ENCODE measurements at regions not wholly inside any gene's neighbourhood (a gene's known extent, or its start where the extent isn't known, plus 50 kb on each side); places are given as distances from the start of the nearest gene placed in this dataset.

DNA sequence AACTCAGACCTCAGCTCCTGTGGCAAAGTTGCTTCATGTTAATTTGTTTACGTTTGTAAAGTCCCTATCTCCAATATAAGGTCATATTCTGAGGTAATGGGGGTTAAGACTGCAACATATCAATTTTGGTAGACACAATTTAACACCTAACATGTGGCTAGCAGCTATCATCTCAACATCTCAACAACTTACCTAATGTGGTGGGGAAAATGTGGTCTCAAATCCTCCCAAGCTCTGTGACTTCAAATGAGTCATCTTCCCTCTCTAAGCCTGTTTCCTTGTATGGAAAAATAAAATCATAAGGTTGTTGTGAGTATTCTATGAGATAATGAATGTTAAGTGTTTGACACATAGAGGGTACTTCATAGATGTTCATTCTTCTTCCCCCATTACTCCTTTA is 443.3 kb downstream of the CDK5RAP2 start:
- DNase-seq (ENCODE audit: low read depth in 3 of 3), result no peak

DNA sequence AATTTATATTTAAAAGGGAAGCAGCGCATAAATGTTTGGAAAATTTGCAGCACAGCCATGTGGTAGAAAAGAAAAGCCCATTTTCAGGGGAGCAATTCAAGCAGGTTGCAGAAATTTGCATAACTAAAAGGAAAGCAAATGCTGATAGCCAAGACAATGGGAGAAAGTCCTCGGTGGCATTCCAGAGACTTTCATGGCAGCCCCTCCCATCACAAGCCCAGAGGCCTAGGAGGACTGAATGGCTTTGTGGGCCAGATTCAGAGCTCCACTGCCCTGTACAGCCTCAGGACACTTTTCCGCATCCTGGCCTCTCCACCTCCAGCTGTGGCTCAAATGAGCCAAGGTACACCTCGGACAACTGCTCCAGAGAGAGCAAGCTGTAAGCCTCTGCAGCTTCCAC is 462.9 kb downstream of the CDK5RAP2 start:
- DNase-seq (ENCODE audit: low read depth in 3 of 3), result no peak

DNA sequence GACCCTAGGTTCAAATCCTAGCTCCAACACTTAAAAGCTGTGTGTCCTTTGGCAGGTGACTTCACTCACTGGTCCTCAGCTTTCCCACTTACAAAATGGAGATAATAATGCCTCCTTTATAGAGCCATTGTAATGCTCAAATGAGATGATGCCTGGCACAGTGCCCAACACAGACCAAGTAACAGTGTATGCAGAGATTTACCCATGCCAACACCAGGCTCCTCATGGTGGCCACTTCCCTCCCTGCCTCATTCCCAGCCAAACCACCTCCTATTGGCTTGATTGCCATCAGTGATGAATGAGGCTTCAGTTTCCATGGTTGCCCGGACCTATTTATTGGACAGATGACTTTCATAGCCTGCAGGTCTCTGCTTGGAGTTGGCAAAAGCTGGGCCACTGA is 469.4 kb downstream of the CDK5RAP2 start:
- DNase-seq (ENCODE audit: low read depth in 3 of 3), result no peak

DNA sequence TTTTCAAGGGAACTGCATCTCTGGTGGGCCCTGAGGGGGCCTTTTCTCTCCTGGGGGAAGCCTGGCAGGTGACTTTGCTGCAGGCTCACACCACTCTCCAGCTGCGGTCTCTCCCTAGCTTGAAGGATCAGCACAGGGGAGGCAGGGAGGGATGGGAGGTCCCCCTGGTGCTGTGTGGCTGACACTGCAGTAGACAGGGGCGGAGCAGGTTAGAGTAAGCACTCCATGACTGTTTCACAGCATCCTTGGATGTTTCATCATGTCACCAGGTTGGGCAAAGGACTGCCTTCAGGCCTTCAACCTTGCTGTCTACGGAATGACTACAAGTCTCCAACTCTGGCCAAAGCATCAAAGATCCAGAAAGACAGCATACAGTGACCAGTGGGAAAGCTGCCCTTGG is 470.7 kb downstream of the CDK5RAP2 start:
- DNase-seq (ENCODE audit: low read depth in 3 of 3), result no peak

DNA sequence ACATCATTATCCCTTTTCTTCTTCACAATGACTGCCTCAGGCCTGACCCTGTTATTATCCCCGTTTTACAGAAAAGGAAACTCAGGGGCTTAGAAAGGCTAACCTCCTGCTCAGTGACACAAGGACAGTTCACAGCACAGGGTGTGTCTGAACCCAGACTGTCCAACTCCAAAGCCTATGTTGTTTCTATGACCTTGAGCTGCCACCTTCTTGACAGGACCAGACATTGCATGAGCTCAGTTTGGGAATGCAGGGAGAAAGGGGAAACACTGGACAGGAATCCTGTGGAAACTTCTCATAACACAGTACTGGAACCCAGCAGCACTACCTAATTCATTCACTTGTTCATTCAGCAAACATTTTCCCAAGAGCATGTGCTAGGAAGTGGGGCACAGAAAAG is 472.8 kb downstream of the CDK5RAP2 start:
- DNase-seq (ENCODE audit: low read depth in 3 of 3), result no peak

DNA sequence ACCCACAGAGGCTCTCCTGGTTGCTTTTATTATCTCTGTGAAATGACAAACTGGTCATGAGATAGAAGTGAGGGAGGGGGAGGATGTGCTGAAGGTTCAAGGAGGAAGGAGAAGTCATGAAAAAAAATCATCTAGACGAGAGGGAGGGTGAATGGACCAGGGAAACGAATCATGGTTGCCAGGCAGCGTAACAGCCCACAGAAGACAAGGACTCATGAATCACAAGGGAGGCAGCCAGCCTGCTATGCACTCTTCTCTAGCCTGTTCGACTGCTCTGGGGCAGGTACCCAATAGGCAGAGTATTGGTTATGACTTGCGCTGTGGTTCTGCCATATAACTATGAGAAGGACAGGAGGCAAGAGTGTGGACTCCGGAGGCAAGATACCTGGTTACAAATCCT is 475.2 kb downstream of the CDK5RAP2 start:
- DNase-seq (ENCODE audit: low read depth in 3 of 3), result no peak

DNA sequence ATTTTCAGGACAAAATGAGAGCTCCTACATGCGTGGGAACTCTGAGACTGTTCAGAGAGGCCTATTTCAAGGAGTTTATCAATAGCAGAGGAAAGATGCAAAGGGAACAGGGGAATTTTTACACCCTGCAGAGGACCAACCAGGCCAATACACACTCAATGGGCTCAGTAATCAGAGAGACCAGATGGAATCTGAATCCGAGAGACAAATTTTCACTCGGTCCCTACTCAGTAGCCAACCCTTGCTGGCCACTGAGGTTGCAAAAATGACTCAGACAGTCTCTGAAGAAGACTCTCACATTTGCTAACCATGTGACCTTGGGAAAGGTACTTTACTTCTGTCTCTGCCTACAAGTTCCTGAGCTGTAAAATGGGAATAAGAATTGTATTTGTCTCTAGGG is 479.4 kb downstream of the CDK5RAP2 start:
- DNase-seq (ENCODE audit: low read depth in 3 of 3), result no peak

DNA sequence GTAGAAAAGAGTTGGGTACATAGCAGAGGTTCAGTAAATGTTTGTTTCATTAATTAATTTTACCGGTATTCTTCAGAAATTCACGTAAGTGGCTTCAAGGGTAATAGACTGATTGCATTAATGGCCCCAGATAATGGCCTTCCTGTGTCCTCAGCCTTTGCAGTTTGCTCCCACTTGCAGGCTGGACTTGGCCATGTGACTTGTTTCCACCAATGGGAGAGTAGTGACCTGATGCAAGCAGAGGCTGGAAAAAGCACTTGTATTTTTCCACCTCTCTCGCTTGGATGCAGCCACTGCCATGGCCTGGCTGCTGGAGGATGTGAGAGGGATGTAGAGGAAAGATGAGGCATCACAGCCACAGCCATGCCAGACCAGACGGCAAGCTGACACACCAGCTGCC is 480.9 kb downstream of the CDK5RAP2 start:
- no peak for DNase-seq (ENCODE audit: low read depth in 3 of 3)

DNA sequence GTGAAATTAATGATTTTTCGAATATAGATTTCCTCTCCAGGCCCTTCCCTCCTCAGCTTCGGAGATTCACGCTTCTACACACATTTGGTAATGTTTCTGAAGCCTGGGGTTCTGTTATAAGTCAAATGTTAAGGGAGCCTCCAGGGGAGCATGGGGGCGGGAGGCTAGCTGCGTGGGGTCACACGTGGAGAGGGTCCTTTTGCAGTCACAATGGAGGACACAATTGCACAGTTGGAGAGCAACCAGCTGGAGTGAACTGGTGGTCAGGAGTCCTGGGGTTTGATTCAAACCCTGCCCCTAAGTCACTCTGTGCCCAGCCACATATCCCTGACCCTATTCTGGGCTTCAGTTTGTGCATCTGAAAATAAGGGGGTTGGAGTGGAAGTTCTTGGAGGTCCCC is 481.4 kb downstream of the CDK5RAP2 start:
- DNase-seq (ENCODE audit: low read depth in 3 of 3), result no peak

DNA sequence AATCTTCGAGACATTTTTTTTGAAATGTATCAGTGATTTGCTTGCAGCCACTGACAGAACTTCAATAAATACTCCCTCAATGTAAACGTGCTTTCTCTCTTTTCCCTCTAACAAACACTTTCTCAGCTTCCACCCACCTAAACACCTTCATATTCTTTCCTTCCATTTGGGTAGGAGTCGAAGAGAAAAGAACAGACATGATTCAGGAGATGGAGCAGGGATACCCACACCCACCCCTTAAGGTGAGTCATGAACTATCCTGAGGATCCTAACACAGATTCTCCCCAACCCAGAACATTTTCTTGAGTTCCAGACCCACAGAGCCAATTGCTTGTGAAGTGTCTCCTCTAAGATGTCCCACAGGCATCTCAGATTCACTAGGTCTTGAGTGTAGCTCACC is 488.8 kb downstream of the CDK5RAP2 start:
- DNase-seq (ENCODE audit: low read depth in 3 of 3), result no peak

DNA sequence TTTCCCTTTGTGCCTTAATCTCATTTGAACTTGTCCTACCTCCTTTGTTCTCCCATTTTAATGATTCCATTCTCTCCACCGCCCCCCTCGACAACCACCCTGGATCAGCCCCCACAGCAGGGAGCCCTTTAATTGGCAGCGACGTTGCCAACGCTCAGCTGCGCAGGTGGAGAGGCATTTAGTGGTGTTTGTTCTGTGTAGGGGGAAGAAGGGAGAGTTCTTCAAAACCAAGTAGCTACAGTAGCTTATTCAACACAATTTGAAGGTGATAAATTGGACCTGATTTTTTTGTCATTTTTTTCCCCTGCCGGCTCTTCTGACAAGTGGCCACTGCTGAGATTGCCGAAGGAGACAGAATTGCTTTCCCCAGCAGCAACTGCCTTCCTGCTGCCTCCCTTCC is 499.1 kb downstream of the CDK5RAP2 start:
- no peak for DNase-seq (ENCODE audit: low read depth in 3 of 3)

DNA sequence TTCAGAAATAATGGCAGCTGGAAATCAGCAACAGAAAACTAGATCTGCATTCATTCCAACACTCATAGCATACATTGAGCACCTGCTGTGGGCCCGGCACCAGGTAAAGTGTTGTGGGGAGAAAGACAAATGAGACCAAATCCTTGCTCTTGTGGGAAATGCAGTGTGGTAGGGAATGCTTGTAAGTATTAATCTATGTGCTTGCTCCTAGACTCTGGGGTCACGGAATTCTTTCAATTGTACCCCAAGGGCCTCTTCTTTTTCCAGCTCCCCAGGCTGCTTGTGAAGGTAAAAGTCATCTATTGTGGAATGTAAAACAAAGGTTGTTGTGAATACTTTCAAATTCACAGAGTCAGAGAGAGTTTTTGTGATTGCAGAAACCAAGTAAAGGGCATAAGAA is 501.9 kb downstream of the CDK5RAP2 start:
- no peak for DNase-seq (ENCODE audit: low read depth in 3 of 3)

DNA sequence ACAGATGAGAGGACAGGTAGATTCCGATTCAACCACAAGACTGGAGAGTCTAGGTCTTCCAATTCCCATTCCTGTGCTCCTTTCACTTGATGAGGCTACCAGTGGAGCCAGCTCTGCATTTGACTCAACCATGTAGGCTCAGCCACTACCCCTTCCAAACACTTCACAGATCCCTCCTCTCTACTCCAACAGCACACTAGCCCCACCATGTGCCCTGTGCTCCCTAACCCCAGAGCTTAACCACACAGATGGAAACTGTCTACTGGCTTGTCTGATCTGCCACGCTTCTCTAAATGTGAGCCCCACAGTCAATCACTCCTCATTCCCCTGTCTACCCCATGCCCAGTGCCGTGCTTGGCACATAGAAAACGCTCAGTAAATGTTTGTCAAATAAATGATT is 508.2 kb downstream of the CDK5RAP2 start:
- DNase-seq (ENCODE audit: low read depth in 3 of 3), result no peak

DNA sequence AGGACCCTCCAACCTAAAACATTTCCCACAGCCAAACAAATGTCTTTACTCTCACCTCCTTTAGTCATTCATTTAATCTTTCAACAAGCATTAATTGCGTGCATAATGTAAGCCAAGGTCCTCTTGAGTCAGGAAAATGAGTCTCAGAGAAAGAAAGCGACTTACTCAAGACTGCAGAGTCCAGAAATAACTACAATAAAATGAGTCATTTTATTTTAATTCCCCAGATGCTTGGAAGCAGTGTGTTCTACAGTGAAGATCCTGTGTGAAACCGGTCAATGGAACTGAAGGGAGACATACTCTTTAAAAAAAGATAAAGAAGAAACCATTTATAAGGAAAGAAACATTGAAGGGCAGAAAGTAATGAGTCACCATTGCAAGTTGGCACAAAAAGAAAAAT is 513.7 kb downstream of the CDK5RAP2 start:
- DNase-seq (ENCODE audit: low read depth in 3 of 3), result no peak

DNA sequence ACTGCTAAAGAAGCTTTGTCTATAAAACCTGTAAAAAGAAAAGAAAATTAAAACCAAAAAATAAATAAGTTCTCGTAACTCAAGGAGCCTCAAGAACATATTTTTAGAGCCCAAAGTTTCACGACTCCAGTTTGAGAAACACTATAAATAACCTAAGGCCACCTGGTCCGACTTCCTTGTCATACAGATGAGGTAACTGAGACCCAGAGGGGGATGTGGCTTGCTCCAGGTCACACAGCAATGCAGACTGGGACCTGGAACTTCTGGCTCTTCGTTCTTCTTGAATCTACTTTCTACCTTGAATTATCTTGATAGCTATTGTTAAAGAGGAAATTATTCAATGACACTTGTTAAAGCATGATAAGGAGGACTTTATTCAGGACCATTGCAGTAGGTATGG is 514.8 kb downstream of the CDK5RAP2 start:
- no peak for DNase-seq (ENCODE audit: low read depth in 3 of 3)

DNA sequence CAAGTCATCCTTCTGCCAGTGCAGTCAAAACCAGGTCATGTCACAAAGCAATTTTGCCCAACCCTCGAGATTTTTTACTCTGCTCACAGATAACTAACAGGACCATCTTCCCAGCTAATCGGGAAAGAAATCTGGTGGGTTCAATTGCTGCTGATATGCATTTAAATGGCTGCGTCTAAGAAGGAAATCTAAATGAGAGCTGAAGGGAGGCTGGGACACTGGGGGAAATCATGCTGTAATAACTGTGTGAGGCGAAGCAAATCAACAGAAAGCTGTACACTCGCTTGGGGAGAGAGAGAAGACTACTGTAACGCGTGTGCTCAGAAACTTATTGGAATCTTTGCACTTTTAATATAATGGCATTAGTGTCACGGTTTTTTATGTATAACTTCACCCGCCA is 535.0 kb downstream of the CDK5RAP2 start:
- DNase-seq (ENCODE audit: low read depth in 3 of 3), result no peak

DNA sequence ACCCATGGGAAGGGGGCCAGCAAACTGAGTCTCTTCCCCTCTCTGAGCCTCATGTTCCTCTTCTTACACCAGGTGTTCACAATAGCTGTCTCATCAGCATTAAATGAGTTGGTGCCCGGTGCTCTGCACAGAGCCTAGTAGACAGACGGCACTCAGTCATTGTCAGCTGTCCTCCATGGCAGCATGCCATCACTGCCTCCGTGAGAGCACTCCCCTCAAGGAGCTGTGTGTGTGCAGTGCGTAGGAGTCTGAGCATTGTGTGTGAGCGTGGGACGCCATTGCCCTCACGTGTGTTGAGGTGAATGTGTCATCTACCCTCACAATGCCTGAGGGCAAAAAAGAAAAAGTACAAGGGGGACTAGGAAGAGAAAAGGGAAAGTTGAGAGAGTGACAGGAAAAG is 536.5 kb downstream of the CDK5RAP2 start:
- DNase-seq (ENCODE audit: low read depth in 3 of 3), result no peak

DNA sequence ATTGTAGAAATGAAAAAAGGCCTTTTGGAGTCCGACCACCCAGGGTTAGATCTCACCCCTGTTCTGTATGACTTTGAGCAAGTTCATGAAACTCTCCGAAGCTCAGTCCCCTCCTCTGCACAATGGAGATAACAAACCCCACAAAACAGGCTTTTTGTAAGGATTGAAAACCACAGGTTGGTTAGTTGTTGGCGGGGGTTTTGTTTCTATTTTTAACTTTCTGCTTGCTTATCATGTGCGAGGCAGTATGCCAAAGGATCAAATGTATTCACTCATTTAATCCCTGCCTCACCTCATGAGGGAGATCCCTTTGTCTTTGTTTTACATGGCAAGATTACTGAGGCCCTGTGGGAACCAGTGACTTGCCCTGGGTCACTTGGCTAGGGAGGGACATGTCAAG is 539.1 kb downstream of the CDK5RAP2 start:
- DNase-seq (ENCODE audit: low read depth in 3 of 3), result no peak

DNA sequence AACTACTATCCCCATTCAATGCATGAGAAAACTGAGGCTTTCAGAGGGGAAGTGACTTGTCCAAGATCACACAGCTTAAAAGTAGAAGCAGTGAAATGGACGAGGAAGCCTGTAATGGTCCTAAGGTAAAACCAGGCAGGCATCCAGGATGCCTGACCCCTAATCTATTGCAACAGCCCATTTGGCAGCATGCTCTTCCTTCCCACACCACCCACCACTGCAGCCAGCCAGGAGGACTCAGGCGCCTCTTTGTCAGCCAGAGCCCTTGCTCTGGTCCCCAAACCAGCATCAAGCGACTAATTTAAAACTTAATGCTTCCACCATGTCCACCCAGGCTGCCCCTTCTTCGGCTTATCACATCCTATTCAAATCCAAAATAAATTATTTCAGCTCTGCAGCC is 541.6 kb downstream of the CDK5RAP2 start:
- no peak for DNase-seq (ENCODE audit: low read depth in 3 of 3)

DNA sequence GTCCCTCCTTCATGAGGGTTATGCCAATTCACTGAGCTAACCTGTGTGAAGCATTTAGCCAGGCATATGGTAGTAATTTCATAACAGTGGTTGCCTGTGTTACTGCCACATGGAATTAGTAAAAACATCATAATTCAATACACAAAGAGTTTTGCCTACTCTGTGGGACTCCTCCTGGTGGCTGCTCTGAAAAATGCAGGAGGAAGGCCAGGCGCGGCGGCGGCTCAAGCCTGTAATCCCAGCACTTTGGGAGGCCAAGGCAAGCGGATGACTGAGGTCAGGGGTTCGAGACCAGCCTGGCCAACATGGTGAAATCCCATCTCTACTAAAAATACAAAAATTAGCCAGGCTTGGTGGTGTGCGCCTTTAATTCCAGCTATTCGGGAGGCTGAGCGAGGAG is 547.3 kb downstream of the CDK5RAP2 start:
- no peak for DNase-seq (ENCODE audit: low read depth in 3 of 3)

DNA sequence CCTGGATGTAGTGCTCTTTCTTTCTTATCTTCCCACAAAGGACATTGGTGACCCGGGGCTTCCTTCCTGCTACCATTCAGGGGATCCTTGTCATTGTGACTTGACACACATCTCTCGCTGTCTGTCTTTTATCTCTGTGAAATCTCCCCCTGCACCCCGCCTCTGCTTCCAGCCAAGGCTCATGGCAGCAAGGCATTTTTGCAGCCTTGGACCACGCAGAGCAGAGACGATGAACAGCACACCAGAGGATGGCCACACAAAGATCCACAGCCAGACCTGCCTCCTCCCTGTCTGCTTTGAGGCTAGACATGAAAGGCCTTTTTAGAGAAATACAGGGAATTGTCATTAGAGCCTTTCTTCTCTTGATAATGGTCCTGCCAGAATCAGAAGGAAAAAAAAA is 549.1 kb downstream of the CDK5RAP2 start:
- DNase-seq (ENCODE audit: low read depth in 3 of 3), result no peak

DNA sequence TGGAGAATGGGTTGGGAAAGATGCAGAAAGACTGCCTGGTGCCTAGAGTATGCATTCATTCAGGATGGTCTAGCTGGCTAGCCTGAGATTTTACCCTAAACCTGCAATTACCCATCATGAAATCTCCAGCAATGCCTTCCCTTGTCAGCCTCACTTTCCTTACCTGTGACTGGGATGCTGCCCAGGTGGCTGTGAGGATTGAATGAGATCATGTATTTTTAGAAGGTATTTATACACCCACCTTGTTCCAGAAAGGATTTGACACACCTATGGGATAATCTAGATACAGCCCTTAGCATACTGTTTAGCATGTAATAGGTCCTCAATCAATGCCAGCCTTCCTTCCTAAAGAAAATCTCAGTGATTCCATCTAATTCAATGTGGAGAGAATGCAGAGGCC is 561.4 kb downstream of the CDK5RAP2 start:
- no peak for DNase-seq (ENCODE audit: low read depth in 3 of 3)

DNA sequence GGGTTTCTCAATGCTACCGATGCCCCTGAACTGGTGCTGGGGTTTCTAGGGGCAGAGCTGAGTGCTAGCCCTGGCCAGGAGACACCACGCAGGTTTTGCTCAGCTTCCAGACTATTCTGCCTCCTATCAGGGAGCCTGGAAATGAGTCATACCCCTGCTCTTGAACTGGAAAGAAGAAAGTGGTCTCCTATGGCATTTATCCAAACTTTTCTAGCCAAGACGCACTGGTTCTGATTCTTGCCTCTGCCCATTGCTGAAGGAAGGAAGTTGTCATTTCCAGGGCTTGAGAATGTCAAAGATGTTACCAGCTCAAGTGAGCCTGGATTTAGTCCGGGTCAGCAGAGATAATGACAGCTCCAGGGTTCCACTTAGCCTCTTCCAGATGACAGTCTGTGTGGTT is 561.9 kb downstream of the CDK5RAP2 start:
- DNase-seq (ENCODE audit: low read depth in 3 of 3), result no peak

DNA sequence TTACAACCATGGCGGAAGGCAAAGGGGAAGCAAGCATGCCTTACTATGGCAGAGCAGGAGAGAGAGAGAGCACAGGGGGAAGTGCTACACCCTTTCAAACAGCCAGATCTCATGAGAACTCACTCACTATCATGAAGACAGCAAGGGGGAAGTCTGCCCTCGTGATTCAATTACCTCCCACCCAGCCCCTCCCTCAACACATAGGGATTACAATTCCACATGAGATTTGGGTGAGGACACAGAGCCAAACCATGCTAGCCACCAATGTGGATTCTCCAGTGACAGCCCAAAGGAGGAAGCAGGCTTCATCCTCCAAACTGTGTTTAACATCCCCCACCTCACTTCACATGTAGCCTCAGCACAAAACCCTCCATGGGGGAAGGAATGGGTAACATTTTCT is 563.7 kb downstream of the CDK5RAP2 start:
- DNase-seq (ENCODE audit: low read depth in 3 of 3), result no peak

DNA sequence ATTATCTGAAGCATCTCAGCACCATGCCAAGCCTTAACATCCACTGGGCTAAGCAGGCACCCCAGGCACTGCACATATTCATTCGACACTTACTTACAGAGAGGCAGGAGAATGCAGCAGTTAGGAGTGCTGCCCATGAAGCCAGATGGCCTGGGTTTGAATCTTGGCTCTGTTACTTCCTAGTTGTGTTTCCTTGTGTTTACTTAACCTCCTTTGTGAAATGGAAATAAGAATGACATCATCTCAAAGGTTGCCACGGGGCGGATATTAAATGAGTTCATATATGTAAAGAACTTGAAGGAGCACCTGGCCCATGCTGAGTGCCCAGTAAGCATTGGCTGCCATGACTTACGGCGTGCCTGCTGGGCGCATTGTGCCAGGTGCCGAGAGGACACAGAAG is 565.2 kb downstream of the CDK5RAP2 start:
- DNase-seq (ENCODE audit: low read depth in 3 of 3), result no peak

All from stimulated activated CD4-positive, alpha-beta T cell treated with anti-CD3 and anti-CD28 coated beads, TNF-alpha, amount 100 ng/mL, for 4 hours (primary cell).